ENCODE measurements at regions not wholly inside any gene's neighbourhood (a gene's known extent, or its start where the extent isn't known, plus 50 kb on each side); places are given as distances from the start of the nearest gene placed in this dataset.

- TF ChIP-seq, protein P1, sequence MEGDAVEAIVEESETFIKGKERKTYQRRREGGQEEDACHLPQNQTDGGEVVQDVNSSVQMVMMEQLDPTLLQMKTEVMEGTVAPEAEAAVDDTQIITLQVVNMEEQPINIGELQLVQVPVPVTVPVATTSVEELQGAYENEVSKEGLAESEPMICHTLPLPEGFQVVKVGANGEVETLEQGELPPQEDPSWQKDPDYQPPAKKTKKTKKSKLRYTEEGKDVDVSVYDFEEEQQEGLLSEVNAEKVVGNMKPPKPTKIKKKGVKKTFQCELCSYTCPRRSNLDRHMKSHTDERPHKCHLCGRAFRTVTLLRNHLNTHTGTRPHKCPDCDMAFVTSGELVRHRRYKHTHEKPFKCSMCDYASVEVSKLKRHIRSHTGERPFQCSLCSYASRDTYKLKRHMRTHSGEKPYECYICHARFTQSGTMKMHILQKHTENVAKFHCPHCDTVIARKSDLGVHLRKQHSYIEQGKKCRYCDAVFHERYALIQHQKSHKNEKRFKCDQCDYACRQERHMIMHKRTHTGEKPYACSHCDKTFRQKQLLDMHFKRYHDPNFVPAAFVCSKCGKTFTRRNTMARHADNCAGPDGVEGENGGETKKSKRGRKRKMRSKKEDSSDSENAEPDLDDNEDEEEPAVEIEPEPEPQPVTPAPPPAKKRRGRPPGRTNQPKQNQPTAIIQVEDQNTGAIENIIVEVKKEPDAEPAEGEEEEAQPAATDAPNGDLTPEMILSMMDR (conservative IDR thresholded peaks at IDR 0.05 in 1 of 2, IDR thresholded peaks at IDR 0.05 in 1 of 2; ENCODE audit: low read depth in 1 of 2, low read length in 2 of 2): no peak
- TF ChIP-seq EZH2 (IDR thresholded peaks at IDR 0.05; ENCODE audit: low read length, missing control alignments): no peak
Observed at GRCh38 chr6:93654548-93654947, 235.2 kb upstream of the EPHA7 start.
